Esophagus muscularis mucosa (tissue), 4 donors: ENCODE measurements at regions not wholly inside any gene's neighbourhood (a gene's known extent, or its start where the extent isn't known, plus 50 kb on each side); places are given as distances from the start of the nearest gene placed in this dataset.

ENCODE experiments used
- CTCF ChIP-seq, 3 experiments: fragments of 200-600 bp in 2 of 3; fragments of 450-650 bp in 1 of 3; sonication (generic) in 2 of 3; IDR thresholded peaks; one replicate each; pipeline ENCODE4 v1.5.1; 2017 to 2019; ENCODE audit warnings: antibody characterized with exemption in 3 of 3, mild to moderate bottlenecking in 2 of 3, moderate library complexity in 1 of 3
- EP300 ChIP-seq: sonication (generic); formaldehyde crosslinking; IDR thresholded peaks from one replicate; pipeline ENCODE4 v1.6.1; 2017; ENCODE audit warnings: antibody characterized with exemption
- POLR2A ChIP-seq: fragments of 450-650 bp; IDR thresholded peaks from one replicate; pipeline ENCODE4 v1.6.1; 2017; ENCODE audit warnings: antibody characterized with exemption, moderate library complexity, mild to moderate bottlenecking, low read depth

- TF ChIP-seq POLR2A = no peak
- no peak for TF ChIP-seq CTCF (IDR thresholded peaks at IDR 0.05)
- no peak for TF ChIP-seq EP300
Observed at GRCh38 chr22:47621253-47621652, 858.8 kb downstream of the TBC1D22A start.
